ENCODE measurements at regions not wholly inside any gene's neighbourhood (a gene's known extent, or its start where the extent isn't known, plus 50 kb on each side); places are given as distances from the start of the nearest gene placed in this dataset.

- no peak overlapping the region for H3K4me3 ChIP-seq (ENCODE audit: low read depth in 1 of 3, low read length in 3 of 3)
- DNase-seq, result peak in 1 of 2 donors; percentile 24
- no peaks in the 10 kb centered on the region for H3K36me3 ChIP-seq (ENCODE audit: control insufficient read depth in 3 of 3, insufficient read depth in 2 of 3, low read depth in 1 of 3, low read length in 3 of 3)
- 61 to 67% (median 65%) methylated on average over 10 of the region's 10 CpGs for WGBS, 3 donors
- no peak for FAIRE-seq
- peaks cover 0 to 2% (median 0%) of the 10 kb centered on the region in 3 donors for H3K4me1 ChIP-seq (ENCODE audit: control insufficient read depth in 3 of 3, insufficient read depth in 2 of 3, low read depth in 1 of 3, low read length in 2 of 3)
- H3K27ac ChIP-seq (ENCODE audit: low read depth in 1 of 3, low read length in 2 of 3), result no peak overlapping the region
- H3K9me3 ChIP-seq (ENCODE audit: control insufficient read depth in 2 of 2, insufficient read depth in 1 of 2, low read depth in 1 of 2, low read length in 1 of 2), result no peaks in the 10 kb centered on the region
- peaks cover 0 to 2% (median 0%) of the 10 kb centered on the region in 3 donors for H3K27me3 ChIP-seq (ENCODE audit: control insufficient read depth in 3 of 3, insufficient read depth in 3 of 3, low read length in 3 of 3)
Measured at GRCh38 chr20:57904314-57905105, 194.7 kb upstream of the PMEPA1 start.

GRCh38 chr20:57902473-57902872, 192.7 kb upstream of the PMEPA1 start:
- H3K4me3 ChIP-seq (ENCODE audit: low read depth in 1 of 3, low read length in 3 of 3), result no peak overlapping the region
- no peak for FAIRE-seq

GRCh38 chr20:57901526-57901925, 191.7 kb upstream of the PMEPA1 start:
- no peak for FAIRE-seq
- peaks cover 0 to 9% (median 2%) of the 10 kb centered on the region in 3 donors for H3K4me1 ChIP-seq (ENCODE audit: control insufficient read depth in 3 of 3, insufficient read depth in 2 of 3, low read depth in 1 of 3, low read length in 2 of 3)
- no peak overlapping the region for H3K4me3 ChIP-seq (ENCODE audit: low read depth in 1 of 3, low read length in 3 of 3)
- WGBS, 3 donors, result 84 to 90% (median 89%) methylated on average over 4 of the region's 4 CpGs
- peaks cover 0 to 2% (median 0%) of the 10 kb centered on the region in 3 donors for H3K27me3 ChIP-seq (ENCODE audit: control insufficient read depth in 3 of 3, insufficient read depth in 3 of 3, low read length in 3 of 3)
- H3K36me3 ChIP-seq (ENCODE audit: control insufficient read depth in 3 of 3, insufficient read depth in 2 of 3, low read depth in 1 of 3, low read length in 3 of 3), result no peaks in the 10 kb centered on the region
- DNase-seq, result no peak
- no peak overlapping the region for H3K27ac ChIP-seq (ENCODE audit: low read depth in 1 of 3, low read length in 2 of 3)
- H3K9me3 ChIP-seq (ENCODE audit: control insufficient read depth in 2 of 2, insufficient read depth in 1 of 2, low read depth in 1 of 2, low read length in 1 of 2), result no peaks in the 10 kb centered on the region

More at GRCh38 chr20:57902473-57902872, 192.7 kb upstream of the PMEPA1 start:
- Histone ChIP-seq H3K4me1 (ENCODE audit: control insufficient read depth in 3 of 3, insufficient read depth in 2 of 3, low read depth in 1 of 3, low read length in 2 of 3) (peaks cover 0 to 5% (median 2%) of the 10 kb centered on the region in 3 donors), H3K9me3 (ENCODE audit: control insufficient read depth in 2 of 2, insufficient read depth in 1 of 2, low read depth in 1 of 2, low read length in 1 of 2) (no peaks in the 10 kb centered on the region), H3K27me3 (ENCODE audit: control insufficient read depth in 3 of 3, insufficient read depth in 3 of 3, low read length in 3 of 3) (peaks cover 0 to 2% (median 0%) of the 10 kb centered on the region in 3 donors), H3K27ac (ENCODE audit: low read depth in 1 of 3, low read length in 2 of 3) (no peak overlapping the region), H3K36me3 (ENCODE audit: control insufficient read depth in 3 of 3, insufficient read depth in 2 of 3, low read depth in 1 of 3, low read length in 3 of 3) (no peaks in the 10 kb centered on the region)
- 78 to 87% (median 78%) methylated on average over 1 of the region's 1 CpG for WGBS, 3 donors
- DNase-seq, result no peak

GRCh38 chr20:57900226-57900905, 190.6 kb upstream of the PMEPA1 start:
- WGBS, 3 donors, result 59 to 65% (median 61%) methylated on average over 9 of the region's 9 CpGs
- H3K9me3 ChIP-seq (ENCODE audit: control insufficient read depth in 2 of 2, insufficient read depth in 1 of 2, low read depth in 1 of 2, low read length in 1 of 2), result no peaks in the 10 kb centered on the region
- FAIRE-seq (no peak), DNase-seq (no peak)
- no peak overlapping the region for H3K4me3 ChIP-seq (ENCODE audit: low read depth in 1 of 3, low read length in 3 of 3)
- no peaks in the 10 kb centered on the region for H3K27me3 ChIP-seq (ENCODE audit: control insufficient read depth in 3 of 3, insufficient read depth in 3 of 3, low read length in 3 of 3)
- no peaks in the 10 kb centered on the region for H3K36me3 ChIP-seq (ENCODE audit: control insufficient read depth in 3 of 3, insufficient read depth in 2 of 3, low read depth in 1 of 3, low read length in 3 of 3)
- H3K27ac ChIP-seq (ENCODE audit: low read depth in 1 of 3, low read length in 2 of 3), result no peak overlapping the region
- H3K4me1 ChIP-seq (ENCODE audit: control insufficient read depth in 3 of 3, insufficient read depth in 2 of 3, low read depth in 1 of 3, low read length in 2 of 3), result peaks cover 0 to 12% (median 2%) of the 10 kb centered on the region in 3 donors

- 63 to 82% (median 70%) methylated on average over 7 of the region's 7 CpGs for WGBS, 3 donors
- DNase-seq (no peak), FAIRE-seq (no peak)
- H3K4me1 ChIP-seq (ENCODE audit: control insufficient read depth in 3 of 3, insufficient read depth in 2 of 3, low read depth in 1 of 3, low read length in 2 of 3), result peaks cover 0 to 12% (median 0%) of the 10 kb centered on the region in 3 donors
- no peaks in the 10 kb centered on the region for H3K27me3 ChIP-seq (ENCODE audit: control insufficient read depth in 3 of 3, insufficient read depth in 3 of 3, low read length in 3 of 3)
- H3K27ac ChIP-seq (ENCODE audit: low read depth in 1 of 3, low read length in 2 of 3), result no peak overlapping the region
- H3K36me3 ChIP-seq (ENCODE audit: control insufficient read depth in 3 of 3, insufficient read depth in 2 of 3, low read depth in 1 of 3, low read length in 3 of 3), result no peaks in the 10 kb centered on the region
- no peak overlapping the region for H3K4me3 ChIP-seq (ENCODE audit: low read depth in 1 of 3, low read length in 3 of 3)
- H3K9me3 ChIP-seq (ENCODE audit: control insufficient read depth in 2 of 2, insufficient read depth in 1 of 2, low read depth in 1 of 2, low read length in 1 of 2), result no peaks in the 10 kb centered on the region
Measured at GRCh38 chr20:57899554-57899953, 189.7 kb upstream of the PMEPA1 start.

GRCh38 chr20:57898332-57898731, 188.5 kb upstream of the PMEPA1 start:
- 79 to 93% (median 87%) methylated on average over 4 of the region's 4 CpGs for WGBS, 3 donors
- Histone ChIP-seq H3K27ac (ENCODE audit: low read depth in 1 of 3, low read length in 2 of 3) (no peak overlapping the region), H3K36me3 (ENCODE audit: control insufficient read depth in 3 of 3, insufficient read depth in 2 of 3, low read depth in 1 of 3, low read length in 3 of 3) (no peaks in the 10 kb centered on the region), H3K27me3 (ENCODE audit: control insufficient read depth in 3 of 3, insufficient read depth in 3 of 3, low read length in 3 of 3) (no peaks in the 10 kb centered on the region), H3K9me3 (ENCODE audit: control insufficient read depth in 2 of 2, insufficient read depth in 1 of 2, low read depth in 1 of 2, low read length in 1 of 2) (no peaks in the 10 kb centered on the region), H3K4me3 (ENCODE audit: low read depth in 1 of 3, low read length in 3 of 3) (no peak overlapping the region), H3K4me1 (ENCODE audit: control insufficient read depth in 3 of 3, insufficient read depth in 2 of 3, low read depth in 1 of 3, low read length in 2 of 3) (peaks cover 0 to 12% (median 0%) of the 10 kb centered on the region in 3 donors)
- FAIRE-seq, result no peak
- no peak for DNase-seq

- H3K27me3 ChIP-seq (ENCODE audit: control insufficient read depth in 3 of 3, insufficient read depth in 3 of 3, low read length in 3 of 3), result no peaks in the 10 kb centered on the region
- WGBS, 3 donors, result 78 to 85% (median 84%) methylated on average over 4 of the region's 4 CpGs
- H3K4me3 ChIP-seq (ENCODE audit: low read depth in 1 of 3, low read length in 3 of 3), result no peak overlapping the region
- DNase-seq (no peak), FAIRE-seq (no peak)
- H3K36me3 ChIP-seq (ENCODE audit: control insufficient read depth in 3 of 3, insufficient read depth in 2 of 3, low read depth in 1 of 3, low read length in 3 of 3), result no peaks in the 10 kb centered on the region
- no peak overlapping the region for H3K27ac ChIP-seq (ENCODE audit: low read depth in 1 of 3, low read length in 2 of 3)
- H3K9me3 ChIP-seq (ENCODE audit: control insufficient read depth in 2 of 2, insufficient read depth in 1 of 2, low read depth in 1 of 2, low read length in 1 of 2), result no peaks in the 10 kb centered on the region
- H3K4me1 ChIP-seq (ENCODE audit: control insufficient read depth in 3 of 3, insufficient read depth in 2 of 3, low read depth in 1 of 3, low read length in 2 of 3), result peaks cover 0 to 12% (median 0%) of the 10 kb centered on the region in 3 donors
Measured at GRCh38 chr20:57897891-57898290, 188.1 kb upstream of the PMEPA1 start.

GRCh38 chr20:57897156-57897874, 187.5 kb upstream of the PMEPA1 start:
- FAIRE-seq (no peak), DNase-seq (peak; percentile 55 to 92)
- no peaks in the 10 kb centered on the region for H3K36me3 ChIP-seq (ENCODE audit: control insufficient read depth in 3 of 3, insufficient read depth in 2 of 3, low read depth in 1 of 3, low read length in 3 of 3)
- H3K27ac ChIP-seq (ENCODE audit: low read depth in 1 of 3, low read length in 2 of 3), result peak overlapping the region in 1 of 3 donors; percentile 51
- H3K27me3 ChIP-seq (ENCODE audit: control insufficient read depth in 3 of 3, insufficient read depth in 3 of 3, low read length in 3 of 3), result no peaks in the 10 kb centered on the region
- H3K4me3 ChIP-seq (ENCODE audit: low read depth in 1 of 3, low read length in 3 of 3), result no peak overlapping the region
- WGBS, 3 donors, result 20 to 59% (median 36%) methylated on average over 18 of the region's 18 CpGs
- peaks cover 0 to 12% (median 0%) of the 10 kb centered on the region in 3 donors for H3K4me1 ChIP-seq (ENCODE audit: control insufficient read depth in 3 of 3, insufficient read depth in 2 of 3, low read depth in 1 of 3, low read length in 2 of 3)
- H3K9me3 ChIP-seq (ENCODE audit: control insufficient read depth in 2 of 2, insufficient read depth in 1 of 2, low read depth in 1 of 2, low read length in 1 of 2), result no peaks in the 10 kb centered on the region

All from small intestine (tissue), 7 donors.